MM.1S (cell line): ENCODE measurements at regions not wholly inside any gene's neighbourhood (a gene's known extent, or its start where the extent isn't known, plus 50 kb on each side); places are given as distances from the start of the nearest gene placed in this dataset.

Experiments
- EZH2 ChIP-seq: fragments of 300-600 bp; sonication (generic); optimal IDR thresholded peaks from 2 replicates; pipeline ENCODE3; 2017; ENCODE audit warnings: low read depth, mild to moderate bottlenecking, antibody characterized with exemption, low read length, mixed read lengths
- TF ChIP-seq, protein P1 (sequence below): fragments of 300-600 bp; sonication (generic); IDR thresholded peaks from 2 replicates; pipeline ENCODE4 v1.5.1; 2016; ENCODE audit warnings: antibody characterized with exemption, low read length, mixed read lengths

DNA sequence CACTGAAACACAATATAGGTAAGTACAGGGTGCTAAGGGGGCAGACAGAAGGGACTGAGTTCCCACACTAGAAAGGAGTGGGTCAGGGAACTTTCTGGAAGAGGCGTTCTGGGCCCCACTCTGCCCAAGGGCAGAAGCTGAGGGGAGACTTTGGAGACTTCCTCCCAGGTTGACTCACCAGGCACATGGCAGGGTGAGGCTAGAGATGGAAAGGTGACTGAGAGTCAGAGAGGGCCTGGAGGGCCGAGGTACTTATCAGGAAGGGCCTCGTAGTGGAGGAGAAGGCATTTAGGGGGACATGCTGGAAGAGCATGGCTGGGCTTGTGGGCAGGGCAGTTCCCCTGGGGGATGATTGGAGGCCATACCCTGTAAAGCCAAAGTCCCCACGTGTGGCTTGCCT is 159.9 kb upstream of the JUN start:
- TF ChIP-seq, protein P1, sequence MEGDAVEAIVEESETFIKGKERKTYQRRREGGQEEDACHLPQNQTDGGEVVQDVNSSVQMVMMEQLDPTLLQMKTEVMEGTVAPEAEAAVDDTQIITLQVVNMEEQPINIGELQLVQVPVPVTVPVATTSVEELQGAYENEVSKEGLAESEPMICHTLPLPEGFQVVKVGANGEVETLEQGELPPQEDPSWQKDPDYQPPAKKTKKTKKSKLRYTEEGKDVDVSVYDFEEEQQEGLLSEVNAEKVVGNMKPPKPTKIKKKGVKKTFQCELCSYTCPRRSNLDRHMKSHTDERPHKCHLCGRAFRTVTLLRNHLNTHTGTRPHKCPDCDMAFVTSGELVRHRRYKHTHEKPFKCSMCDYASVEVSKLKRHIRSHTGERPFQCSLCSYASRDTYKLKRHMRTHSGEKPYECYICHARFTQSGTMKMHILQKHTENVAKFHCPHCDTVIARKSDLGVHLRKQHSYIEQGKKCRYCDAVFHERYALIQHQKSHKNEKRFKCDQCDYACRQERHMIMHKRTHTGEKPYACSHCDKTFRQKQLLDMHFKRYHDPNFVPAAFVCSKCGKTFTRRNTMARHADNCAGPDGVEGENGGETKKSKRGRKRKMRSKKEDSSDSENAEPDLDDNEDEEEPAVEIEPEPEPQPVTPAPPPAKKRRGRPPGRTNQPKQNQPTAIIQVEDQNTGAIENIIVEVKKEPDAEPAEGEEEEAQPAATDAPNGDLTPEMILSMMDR: no peak
- TF ChIP-seq EZH2: no peak
